Left renal cortex interstitium (tissue), 4 donors: ENCODE measurements at regions not wholly inside any gene's neighbourhood (a gene's known extent, or its start where the extent isn't known, plus 50 kb on each side); places are given as distances from the start of the nearest gene placed in this dataset.

Source experiments
- DNase-seq, 4 donors: peaks; one replicate each; pipeline ENCODE4 v3.0.0-alpha.2; 2013; ENCODE audit warnings: low read depth in 4 of 4, low spot score in 2 of 4, missing footprints in 1 of 4

DNA sequence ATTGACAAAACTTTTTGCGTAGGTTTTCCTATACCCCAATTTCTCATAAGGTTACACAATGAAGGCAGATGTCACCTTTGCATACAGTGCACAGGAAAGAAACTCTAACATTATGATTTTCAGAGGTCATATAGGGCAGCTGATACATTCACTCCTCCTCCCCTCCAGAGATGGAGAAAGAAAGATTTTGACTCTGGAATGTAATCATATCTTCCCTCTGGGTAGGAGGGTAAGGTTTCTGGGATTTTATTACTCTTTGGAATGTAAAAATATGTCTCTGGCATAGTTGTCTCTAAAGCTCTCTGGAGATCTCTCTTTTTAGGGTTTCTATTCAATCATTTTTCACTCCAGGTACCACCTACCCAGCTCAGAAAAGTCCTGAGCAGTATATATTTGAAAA, 398.3 kb downstream of the GPD2 start:
- DNase-seq, result no peak

DNA sequence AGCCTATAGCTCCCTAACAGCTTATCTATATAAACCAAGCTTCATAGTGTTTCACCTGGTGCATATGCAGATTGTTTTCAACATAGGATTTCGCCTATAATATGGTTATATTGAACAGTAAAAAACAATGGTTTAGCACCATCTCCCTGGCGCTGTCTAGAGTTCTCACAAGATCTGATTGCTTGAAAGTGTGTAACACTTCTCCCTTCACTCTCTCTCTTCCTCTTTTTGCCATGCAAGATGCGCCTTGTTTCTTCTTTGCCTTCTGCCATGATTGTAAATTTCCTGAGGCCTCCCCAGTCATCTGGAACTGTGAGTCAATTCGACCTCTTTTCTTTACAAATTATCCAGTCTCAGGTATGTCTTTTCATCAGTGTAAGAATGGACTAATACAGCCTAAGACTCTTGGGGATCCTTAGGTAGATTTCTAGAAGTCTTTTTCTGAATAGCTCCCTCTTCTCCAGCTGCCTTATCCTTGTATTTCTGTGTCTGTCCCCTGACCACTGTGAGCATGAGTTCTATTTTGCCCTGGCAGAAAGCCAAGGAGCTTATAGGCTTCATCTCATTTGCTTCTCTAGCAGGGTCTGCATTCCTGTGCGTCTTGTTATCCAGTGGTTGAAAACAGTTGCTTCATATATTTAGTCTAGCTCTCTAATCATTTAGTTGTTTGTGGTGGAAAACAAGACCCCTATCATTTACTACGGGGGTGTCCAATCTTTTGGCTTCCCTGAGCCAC, 401.6 kb downstream of the GPD2 start:
- DNase-seq, result no peak

DNA sequence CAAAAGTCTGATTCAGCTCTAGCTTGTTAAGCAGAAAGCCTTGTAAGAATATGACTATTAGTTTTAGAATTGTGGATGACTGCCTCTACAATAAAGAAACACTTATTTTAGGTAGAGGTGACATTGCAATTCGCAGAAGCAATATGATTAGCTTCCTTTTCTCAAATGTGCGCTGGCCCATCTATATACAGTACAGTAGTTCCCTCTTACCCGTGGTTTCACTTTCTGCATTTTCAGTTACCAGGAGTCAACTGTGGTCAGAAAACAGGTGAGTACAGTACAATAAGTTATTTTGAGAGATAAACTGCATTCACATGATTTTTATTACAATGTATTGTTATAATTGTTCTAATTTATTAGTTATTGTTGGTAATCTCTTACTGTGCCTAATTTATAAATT, 405.1 kb downstream of the GPD2 start:
- DNase-seq, result no peak

DNA sequence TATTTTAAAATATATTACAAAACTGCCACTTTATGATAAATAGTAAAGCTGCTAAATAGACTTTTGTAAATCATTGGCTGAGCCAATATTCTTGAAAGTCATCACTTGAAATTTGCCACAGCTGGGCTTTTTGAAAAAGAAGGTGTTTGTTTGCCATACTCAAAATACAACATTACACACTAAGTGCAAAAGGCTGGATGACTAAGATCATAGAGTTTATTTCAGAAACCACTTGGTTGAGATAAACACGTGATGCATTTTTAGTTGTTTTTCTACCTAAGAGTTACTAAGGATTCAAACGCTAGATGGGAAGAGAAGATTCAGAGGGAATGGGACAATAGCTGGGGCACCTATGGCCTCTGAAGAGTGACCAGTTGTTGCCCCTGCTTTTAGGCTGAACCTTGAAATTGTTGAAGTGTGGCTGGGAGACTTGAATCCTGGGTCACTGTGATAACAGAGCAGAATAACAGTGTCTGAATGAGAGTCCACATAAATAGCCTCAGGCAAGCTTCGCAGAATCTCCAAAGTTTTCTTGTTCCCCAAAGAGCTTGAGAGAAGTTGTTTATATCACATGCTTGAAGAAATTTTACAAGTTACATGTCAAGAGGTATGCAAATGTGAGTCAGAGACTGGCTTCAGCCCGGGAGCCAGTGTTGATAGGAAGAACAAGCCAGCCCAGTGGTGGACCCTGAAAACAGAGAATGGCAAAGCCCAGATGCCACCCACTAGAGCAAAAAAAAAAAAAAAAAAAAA, 409.8 kb downstream of the GPD2 start:
- no peak for DNase-seq

DNA sequence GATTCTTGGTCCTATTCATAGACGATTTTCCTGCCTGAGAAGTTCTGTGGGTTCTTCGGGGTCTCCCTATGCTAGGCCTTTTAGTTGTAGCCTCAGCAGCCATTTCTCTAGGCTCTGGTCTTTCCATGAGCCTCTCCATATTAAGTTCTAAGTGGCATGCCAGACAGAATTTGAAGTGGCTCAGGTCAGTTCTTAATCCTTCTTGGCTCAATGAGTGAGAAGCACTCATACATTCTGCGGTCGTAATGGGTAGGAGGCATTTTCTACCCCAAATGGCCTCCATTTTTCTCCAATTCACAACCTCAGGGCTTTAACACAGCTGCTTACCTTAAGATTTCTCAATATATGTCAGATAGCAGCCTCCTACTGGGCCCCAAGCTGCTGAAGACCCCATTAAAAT, 405.3 kb upstream of the GALNT5 start:
- DNase-seq, result no peak

DNA sequence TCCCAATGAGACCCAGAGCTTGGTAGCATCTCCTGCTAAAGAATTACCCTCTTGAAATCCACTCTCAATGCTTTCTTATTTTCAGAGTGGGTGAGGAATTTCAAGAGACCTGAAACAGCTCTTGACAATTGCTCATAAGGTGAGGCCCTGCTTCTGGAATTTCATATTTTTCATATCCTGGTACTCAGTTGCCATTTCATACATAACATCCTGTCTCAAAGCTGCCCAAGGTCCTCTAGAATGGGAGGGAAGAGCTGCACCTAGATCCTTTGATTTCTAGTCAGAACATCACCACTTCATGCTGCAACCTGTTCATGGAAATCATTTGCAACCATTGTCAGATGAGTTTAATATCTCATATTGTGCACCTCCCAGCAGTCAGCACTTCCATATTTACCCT, 404.8 kb upstream of the GALNT5 start:
- no peak for DNase-seq

DNA sequence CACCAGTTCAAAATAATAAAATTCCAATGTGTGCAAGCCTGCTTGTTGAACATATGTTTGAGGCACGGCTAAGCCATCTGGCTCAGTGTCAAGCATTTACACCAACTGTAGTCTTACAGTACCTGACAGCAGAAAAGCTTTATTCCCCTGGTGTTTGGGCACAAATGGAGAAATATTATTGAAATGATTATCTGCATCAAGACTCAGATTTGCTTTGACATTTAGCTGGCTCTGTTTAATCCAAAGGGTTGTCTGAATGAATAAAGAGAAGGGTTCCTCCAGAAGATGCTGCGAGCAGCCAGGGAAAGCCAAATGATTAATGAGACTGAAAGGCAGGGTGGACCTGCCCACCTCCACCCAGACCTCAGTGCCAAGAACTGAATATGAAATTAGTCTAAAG, 393.2 kb upstream of the GALNT5 start:
- DNase-seq, result no peak

DNA sequence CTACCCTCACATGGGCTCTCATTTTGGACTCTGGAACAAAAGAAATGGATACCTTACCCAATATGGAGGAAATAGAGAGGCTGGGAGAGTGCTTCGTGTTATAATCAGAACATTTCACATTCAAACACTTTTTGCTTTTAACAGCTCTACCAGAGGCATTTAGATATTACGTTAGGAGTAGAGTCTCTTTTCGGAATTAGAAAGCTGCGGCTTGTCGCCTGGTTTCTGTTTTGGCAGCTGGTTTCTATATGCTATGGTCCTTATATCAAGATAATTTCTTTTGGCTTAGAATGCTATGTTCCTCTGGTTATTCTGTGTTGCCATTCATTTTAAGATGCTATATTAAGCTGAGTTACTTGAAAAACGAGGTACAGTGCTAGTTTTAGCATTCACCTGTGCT, 392.8 kb upstream of the GALNT5 start:
- no peak for DNase-seq

DNA sequence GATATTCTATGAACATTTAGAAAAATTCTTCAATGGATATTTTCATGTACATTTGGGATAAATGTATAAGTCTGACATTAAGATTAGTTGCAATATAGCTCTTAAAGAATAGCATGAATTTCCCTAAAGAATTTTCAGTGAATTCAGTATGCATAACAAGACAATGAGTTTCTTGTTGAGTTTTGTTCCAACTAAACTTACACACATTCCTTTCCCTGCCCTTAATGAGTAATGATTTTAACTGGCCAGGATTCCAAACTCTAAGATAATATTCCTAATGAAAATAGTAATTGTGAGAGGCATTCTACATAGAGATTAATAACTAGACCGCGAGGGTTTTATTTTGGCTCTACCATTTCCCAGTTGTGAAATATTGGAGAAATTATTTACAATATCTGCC, 390.3 kb upstream of the GALNT5 start:
- DNase-seq, result no peak

DNA sequence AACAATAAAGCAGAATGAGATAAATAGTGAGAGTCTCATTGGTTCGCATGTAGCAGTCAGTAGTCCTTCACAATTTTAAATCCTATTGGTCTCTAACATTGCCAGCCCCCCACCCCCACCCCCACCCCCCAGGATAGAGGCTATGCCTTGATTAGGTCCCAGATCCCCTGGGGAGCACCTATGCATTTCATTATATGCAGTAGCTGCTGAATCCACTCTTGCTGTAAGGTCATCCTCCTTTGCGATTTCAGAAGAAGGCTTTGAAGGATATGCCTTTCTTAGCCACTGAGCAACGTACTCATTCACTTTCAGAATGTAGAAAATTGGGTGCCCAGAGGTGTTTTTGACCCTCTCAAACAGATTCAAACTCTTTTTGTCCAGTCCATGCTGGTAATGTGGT, 382.8 kb upstream of the GALNT5 start:
- DNase-seq, result no peak

DNA sequence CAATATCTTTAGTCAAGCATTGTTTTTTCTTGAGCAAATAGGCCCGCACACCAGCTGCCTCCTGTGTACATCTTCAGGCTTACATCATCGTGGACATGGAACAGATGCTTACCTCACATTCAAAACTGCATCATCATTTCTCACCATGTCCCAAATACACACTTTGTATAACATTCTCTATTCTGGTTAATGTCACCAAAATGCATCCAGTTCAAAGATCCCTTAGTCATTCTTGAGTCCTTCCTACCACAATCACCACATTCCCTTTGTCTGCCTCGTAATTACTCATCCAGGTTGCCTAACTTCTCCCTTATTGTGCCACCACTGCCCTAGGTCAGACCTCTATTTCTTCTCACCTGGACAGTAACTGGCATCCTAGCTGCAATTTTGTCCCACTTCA, 373.7 kb upstream of the GALNT5 start:
- no peak for DNase-seq

DNA sequence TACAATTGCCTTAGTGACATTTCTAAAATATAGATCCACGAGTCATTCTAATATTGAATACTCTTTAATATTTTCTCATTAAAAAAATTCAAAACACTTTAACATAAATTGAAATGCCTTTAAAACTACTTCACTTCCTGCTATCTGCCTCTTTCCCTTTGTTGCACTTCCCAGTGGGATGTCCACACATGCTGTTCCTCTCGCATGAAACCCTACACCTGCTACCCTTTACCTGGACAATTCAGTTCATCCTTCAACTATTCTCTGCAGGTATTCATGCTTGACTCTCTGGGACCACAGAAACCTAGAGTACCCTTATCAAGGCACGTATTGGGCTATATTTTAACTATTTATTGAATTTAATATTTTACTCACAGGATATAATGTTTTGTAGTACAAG, 373.3 kb upstream of the GALNT5 start:
- DNase-seq, result no peak

DNA sequence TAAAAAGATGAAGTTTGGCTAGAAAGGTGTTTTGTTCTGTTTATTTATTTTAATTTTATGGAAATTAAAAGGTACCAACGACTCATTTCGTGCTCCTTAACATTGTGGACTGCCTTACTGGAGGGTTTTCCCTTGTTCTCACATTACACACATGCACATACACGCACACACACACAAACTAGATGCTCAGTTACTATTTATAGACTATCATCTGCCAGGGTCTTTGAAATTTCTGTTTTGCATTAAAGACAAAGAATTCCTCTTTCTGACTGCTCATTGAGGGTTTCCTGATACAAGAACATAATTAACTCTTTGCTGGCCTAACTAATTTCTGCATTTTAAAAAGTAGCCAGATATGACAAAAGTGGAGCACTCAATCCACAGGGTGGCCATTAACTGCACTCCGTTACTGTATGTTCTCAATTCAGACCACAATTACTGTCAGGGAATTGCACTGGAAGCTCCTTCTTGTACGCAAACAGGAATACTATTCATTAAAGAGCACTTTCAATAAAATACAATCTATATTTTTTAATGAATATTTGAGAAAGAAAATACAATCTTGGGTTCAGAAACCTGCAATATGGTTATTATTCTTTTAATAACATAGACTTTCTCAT, 366.9 kb upstream of the GALNT5 start:
- DNase-seq, result no peak

DNA sequence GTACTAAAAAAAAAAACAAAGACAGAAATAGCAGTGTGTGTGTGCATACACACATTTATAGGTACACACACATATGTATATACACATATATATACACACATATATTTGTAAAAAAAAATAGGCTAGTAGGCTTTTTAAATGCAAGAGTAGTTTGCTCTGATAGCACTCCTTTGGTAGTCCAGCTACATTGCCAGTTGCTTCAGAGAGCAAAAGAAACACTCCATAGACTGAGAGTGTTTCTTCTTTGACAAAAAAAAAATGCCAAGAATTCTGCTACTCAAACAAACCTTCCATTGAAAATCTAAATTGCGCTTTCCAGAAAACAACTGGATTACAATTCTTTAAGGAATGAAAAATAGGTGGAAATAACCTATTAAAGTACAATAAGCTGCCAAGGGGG, 365.9 kb upstream of the GALNT5 start:
- DNase-seq, result no peak

DNA sequence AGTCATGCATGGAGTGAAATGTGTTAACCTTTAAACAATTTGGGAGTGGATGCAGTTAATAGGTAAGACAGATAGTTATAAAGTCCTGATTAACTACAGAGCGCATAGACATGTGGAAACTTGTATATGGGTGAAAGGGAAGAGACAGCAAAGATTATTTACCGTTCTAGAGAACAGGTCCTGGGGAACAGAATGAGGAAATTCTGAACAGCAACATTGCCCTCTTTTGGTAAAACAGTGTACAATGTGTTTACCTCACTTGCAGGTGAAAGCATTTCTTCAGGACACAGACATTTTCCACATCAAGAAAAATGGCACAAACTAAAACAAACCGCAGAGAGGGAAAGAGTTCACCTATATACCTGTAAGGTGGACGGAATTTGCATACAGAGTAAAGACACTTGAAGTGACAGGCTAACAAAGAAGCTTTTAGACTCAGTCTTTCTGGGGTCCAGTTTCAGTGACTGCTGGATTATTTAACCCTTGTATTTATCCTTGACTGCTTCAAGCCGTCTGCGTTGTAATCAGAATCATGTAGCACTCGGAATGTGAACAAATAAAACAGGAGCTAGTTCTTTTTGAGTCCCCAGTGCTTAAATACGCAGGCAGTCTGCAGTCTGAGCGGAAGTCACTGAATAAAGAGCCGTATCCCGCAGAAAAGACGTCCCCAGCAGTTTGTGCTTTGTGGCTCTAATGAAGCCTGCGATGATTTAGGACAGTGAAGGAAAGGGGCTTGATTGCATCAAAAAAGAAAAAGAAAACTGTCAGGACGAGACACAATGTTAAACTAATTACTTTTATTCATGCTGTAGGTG, 364.8 kb upstream of the GALNT5 start:
- DNase-seq, result peak; percentile 22 to 62 (median 48)

DNA sequence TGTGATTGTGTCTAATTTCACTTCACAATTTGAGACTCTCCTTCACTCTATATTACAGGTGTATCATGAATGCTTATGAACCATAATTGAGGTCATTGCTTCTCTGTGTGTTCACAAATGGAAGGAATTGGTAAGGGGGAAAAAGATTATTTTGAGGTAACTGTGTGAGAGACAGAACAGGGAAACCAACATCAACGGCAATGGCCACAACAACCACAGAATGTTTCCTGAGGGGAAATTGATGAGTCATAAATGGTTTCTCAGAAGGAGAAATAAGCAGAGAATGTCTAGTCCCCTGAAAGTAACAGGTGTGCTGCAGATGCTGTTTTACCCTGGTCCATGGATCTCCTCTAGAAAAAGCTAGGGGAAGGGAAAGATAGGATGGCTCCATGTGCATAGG, 361.2 kb upstream of the GALNT5 start:
- DNase-seq, result no peak

DNA sequence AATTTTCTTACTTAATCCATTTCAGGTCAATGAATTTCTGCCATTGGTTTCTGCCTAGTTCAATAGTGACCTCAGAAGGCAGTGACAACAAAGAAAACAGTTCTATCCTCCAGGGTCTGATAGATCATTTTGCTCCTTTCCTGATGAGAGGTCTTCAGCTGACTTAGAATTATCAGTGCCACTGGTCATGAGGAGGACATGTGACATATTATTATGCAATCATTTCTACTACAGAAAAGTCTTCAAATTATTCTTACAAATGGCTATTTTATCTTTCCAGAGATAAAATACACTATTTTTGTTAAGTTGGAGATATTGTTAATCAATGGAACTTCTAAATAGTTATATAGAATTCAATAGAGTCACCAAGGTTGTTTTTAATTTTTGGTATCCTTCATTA, 360.0 kb upstream of the GALNT5 start:
- DNase-seq, result no peak

DNA sequence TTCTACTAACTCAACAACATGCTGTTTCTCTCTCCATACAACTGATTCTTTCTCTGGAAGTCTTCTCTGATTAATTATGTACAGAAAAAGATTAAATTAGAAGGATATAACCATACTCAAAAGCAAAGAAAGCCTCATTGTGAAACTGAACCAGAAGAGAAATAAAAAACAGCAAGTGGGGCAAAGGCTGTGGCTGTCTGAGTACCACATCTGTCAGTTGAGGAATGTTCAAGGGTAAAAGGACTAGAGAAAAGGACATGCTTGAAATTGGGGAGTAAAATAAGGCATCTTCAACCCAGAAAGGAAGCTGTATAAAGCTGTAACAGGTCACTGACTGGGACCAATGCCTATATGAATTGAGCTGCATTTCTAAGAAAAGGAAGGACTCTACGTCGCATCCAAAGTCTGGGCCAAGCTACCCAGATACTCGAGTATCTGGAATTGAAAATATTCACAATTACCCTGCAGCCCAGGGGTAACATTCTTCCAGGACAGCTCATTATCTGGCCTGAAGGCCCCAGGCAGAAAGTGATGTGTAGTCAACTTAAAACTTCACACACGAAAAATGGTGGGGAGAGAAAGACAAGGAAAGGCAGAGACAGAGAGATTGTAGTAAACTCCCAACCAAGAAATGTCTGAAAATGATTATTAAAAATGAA, 356.0 kb upstream of the GALNT5 start:
- no peak for DNase-seq

DNA sequence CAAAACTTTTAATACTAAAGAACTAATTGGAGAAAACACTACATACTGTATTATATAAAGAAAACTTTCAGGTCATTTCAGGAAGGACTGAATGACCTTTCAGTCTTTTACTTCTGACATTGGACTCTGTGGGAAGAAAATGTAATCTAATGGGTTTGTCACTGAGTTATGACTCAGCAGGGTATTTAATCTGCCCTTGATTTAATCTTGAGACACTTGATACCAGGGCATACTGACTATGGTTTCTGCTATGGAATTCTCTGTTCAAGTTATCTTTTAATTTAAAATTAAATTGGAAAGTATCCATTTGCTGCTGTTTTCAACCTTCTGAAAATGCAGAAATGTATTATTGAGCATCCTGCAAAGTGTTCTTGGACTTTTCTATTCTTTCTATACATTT, 354.2 kb upstream of the GALNT5 start:
- no peak for DNase-seq

DNA sequence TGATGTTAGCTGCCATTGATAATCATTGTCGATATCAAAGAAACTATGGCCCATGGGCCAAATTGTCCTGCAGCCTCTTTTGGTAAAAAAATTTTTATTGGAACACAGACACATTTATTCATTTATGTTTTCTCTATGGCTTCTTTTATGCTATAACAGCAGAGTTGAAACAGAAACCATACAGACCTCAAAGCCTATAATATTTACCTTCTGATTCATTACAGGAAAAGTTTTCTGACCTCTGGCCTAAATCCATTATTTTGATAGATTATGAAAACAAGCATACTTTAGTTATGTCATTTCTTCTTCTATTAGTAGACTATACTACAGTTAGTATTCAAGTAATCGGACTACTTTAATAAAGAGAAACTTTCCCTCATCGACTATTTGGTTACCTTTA, 349.7 kb upstream of the GALNT5 start:
- DNase-seq, result no peak

DNA sequence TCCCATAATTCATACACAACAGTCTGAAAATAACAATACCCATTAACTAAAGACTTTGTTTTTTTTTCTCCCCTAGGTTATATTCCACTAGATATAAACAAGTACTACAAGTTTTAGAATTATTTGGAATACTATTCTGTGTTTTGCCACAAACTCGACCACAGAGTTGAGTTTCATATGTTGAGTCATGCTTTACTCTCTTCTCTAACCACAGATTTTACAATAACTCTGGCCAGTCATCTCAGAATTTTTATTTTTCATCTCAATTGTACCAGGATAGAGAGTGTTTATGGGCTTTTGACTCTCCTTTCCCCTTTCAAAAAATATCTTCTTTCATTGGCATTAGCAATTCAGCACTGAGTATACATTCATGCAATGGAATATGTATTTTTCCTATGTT, 348.7 kb upstream of the GALNT5 start:
- DNase-seq, result no peak
